ENCODE measurements at regions not wholly inside any gene's neighbourhood (a gene's known extent, or its start where the extent isn't known, plus 50 kb on each side); places are given as distances from the start of the nearest gene placed in this dataset.

DNA sequence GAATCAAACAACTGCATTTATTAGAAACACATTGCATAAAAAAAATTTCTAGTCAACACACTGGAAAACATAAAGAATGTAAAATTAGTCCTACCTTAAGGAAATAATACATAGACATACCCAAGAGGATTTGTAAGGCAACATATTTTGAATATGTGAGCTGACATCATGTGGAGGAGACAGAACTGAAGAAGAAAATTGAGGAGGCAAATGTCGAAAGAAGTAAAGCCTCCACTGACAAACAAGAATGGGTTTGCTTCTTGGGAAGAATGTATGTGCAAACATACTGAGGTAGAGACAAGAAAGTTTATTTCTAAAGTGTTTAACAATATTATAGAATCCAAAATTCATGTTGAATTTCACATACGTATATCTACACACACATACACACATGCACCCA, 363.0 kb upstream of the PDE4D start:
- H2AFZ ChIP-seq (replicated peaks; ENCODE audit: low read length, poor library complexity), result no peak overlapping the region
- no peak overlapping the region for H2BK15ac ChIP-seq (ENCODE audit: low read depth, low read length)
- H2BK120ac ChIP-seq (ENCODE audit: low read depth, low read length), result no peak overlapping the region
- H4K91ac ChIP-seq (ENCODE audit: insufficient read depth, low read depth, low read length), result no peak overlapping the region
- no peak overlapping the region for H3K14ac ChIP-seq (replicated peaks; ENCODE audit: low read depth, low read length)
- no peak overlapping the region for H4K5ac ChIP-seq (ENCODE audit: low read depth, low read length)
- H3K9me3 ChIP-seq (ENCODE audit: control insufficient read depth, insufficient read depth, low read length), result no peaks in the 10 kb centered on the region
- H3K27ac ChIP-seq (ENCODE audit: insufficient read depth, low read length), result no peak overlapping the region
- no peaks in the 10 kb centered on the region for H3K36me3 ChIP-seq (ENCODE audit: control insufficient read depth, insufficient read depth, low read length)
- H3K27me3 ChIP-seq (ENCODE audit: control insufficient read depth, insufficient read depth, low read length), result no peaks in the 10 kb centered on the region
- WGBS, 2 experiments (ENCODE audit: extremely low coverage in 2 of 2, insufficient read length in 1 of 2), result no CpG with 5 or more reads among the region's 2 CpGs
- H3K4me3 ChIP-seq (ENCODE audit: insufficient read depth, low read depth, low read length), result no peak overlapping the region
- no peak overlapping the region for H3K9ac ChIP-seq (ENCODE audit: low read depth, low read length)
- H3K4ac ChIP-seq (ENCODE audit: low read depth, low read length), result no peak overlapping the region
- H3K18ac ChIP-seq (ENCODE audit: low read depth, low read length), result no peak overlapping the region
- DNase-seq, result no peak
- in situ Hi-C loops (cut with MboI; ENCODE audit: low sequenced_read_pairs), result no loop called here
- intact Hi-C loops (cut with micrococcal nuclease), result no loop called here
- no peaks in the 10 kb centered on the region for H3K9me1 ChIP-seq (ENCODE audit: insufficient read depth, low read length)
- H2BK20ac ChIP-seq (ENCODE audit: low read depth, low read length), result no peak overlapping the region
- no peaks in the 10 kb centered on the region for H3K79me1 ChIP-seq (ENCODE audit: low read depth in 1 of 2, low read length in 2 of 2)
- no peaks in the 10 kb centered on the region for H4K20me1 ChIP-seq (ENCODE audit: insufficient read depth, low read length)
- no peak overlapping the region for H4K8ac ChIP-seq (ENCODE audit: low read depth in 2 of 2, low read length in 2 of 2)
- H3K56ac ChIP-seq (ENCODE audit: extremely low read depth, insufficient read depth, low read length), result no peak overlapping the region
- no peak for TF ChIP-seq ELK1 (IDR thresholded peaks at IDR 0.05; ENCODE audit: borderline replicate concordance, low read depth, low read length)
- TF ChIP-seq CEBPB (IDR thresholded peaks at IDR 0.05; ENCODE audit: low read depth, low read length), result no peak
- no peak for TF ChIP-seq MAZ (IDR thresholded peaks at IDR 0.05; ENCODE audit: borderline replicate concordance, low read depth, low read length)
- TF ChIP-seq, protein P1, sequence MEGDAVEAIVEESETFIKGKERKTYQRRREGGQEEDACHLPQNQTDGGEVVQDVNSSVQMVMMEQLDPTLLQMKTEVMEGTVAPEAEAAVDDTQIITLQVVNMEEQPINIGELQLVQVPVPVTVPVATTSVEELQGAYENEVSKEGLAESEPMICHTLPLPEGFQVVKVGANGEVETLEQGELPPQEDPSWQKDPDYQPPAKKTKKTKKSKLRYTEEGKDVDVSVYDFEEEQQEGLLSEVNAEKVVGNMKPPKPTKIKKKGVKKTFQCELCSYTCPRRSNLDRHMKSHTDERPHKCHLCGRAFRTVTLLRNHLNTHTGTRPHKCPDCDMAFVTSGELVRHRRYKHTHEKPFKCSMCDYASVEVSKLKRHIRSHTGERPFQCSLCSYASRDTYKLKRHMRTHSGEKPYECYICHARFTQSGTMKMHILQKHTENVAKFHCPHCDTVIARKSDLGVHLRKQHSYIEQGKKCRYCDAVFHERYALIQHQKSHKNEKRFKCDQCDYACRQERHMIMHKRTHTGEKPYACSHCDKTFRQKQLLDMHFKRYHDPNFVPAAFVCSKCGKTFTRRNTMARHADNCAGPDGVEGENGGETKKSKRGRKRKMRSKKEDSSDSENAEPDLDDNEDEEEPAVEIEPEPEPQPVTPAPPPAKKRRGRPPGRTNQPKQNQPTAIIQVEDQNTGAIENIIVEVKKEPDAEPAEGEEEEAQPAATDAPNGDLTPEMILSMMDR (conservative IDR thresholded peaks at IDR 0.05; ENCODE audit: low read depth, low read length), result no peak
- TF ChIP-seq SMC3 (IDR thresholded peaks at IDR 0.05; ENCODE audit: low read depth, low read length), result no peak
- no peak for TF ChIP-seq MXI1 (IDR thresholded peaks at IDR 0.05; ENCODE audit: borderline replicate concordance, low read depth, low read length)
- no peak for TF ChIP-seq NFE2L2 (IDR thresholded peaks at IDR 0.05; ENCODE audit: low read depth, low read length)
- no peak for TF ChIP-seq RAD21 (IDR thresholded peaks at IDR 0.05; ENCODE audit: low read length)
- TF ChIP-seq FOS (IDR thresholded peaks at IDR 0.05; ENCODE audit: low read depth, low read length), result no peak
- TF ChIP-seq MAFK (IDR thresholded peaks at IDR 0.05; ENCODE audit: low read depth, low read length), result no peak
- no peak for TF ChIP-seq RFX5 (IDR thresholded peaks at IDR 0.05; ENCODE audit: low read depth, low read length)
- no peak for TF ChIP-seq POLR2A (IDR thresholded peaks at IDR 0.05; ENCODE audit: low read depth, low read length)
- TF ChIP-seq RCOR1 (IDR thresholded peaks at IDR 0.05; ENCODE audit: insufficient replicate concordance, low read length), result no peak
- TF ChIP-seq, protein P2, sequence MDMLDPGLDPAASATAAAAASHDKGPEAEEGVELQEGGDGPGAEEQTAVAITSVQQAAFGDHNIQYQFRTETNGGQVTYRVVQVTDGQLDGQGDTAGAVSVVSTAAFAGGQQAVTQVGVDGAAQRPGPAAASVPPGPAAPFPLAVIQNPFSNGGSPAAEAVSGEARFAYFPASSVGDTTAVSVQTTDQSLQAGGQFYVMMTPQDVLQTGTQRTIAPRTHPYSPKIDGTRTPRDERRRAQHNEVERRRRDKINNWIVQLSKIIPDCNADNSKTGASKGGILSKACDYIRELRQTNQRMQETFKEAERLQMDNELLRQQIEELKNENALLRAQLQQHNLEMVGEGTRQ (IDR thresholded peaks at IDR 0.05; ENCODE audit: low read depth, low read length), result no peak
- no peak for TF ChIP-seq BHLHE40 (IDR thresholded peaks at IDR 0.05; ENCODE audit: low read depth, low read length)
- TF ChIP-seq CHD1 (IDR thresholded peaks at IDR 0.05; ENCODE audit: low read depth, low read length), result no peak
- dilution Hi-C loops (cut with HindIII; ENCODE audit: low sequenced_read_pairs, unreplicated experiment), result no loop called here
- no peak overlapping the region for H3K4me2 ChIP-seq (ENCODE audit: low read depth, low read length)
- BruUV-seq (replicated peaks), result no TSS peak
- no peak overlapping the region for H3K23ac ChIP-seq (ENCODE audit: low read depth, low read length)
- H3K4me1 ChIP-seq (ENCODE audit: control insufficient read depth, insufficient read depth, low read length), result no peaks in the 10 kb centered on the region
- no peak overlapping the region for H2BK5ac ChIP-seq (ENCODE audit: low read depth, low read length, poor library complexity, severe bottlenecking)
- ChIA-PET CTCF (no interaction called here), POLR2A (ENCODE audit: unreplicated experiment) (no interaction called here)
- ATAC-seq (ENCODE audit: low read depth), result no peak
- no peak overlapping the region for H2AK5ac ChIP-seq (ENCODE audit: low read depth, low read length)
- no peak overlapping the region for H2AK9ac ChIP-seq (replicated peaks; ENCODE audit: low read depth, low read length, poor library complexity)
